Aorta (tissue), 5 donors: ENCODE measurements at regions not wholly inside any gene's neighbourhood (a gene's known extent, or its start where the extent isn't known, plus 50 kb on each side); places are given as distances from the start of the nearest gene placed in this dataset.

ENCODE experiments used
- ATAC-seq: fragments of 200-7000 bp; cut with Tn5 transposase; one replicate; pipeline ENCODE4 v1.9.1; 2022; ENCODE audit warnings: moderate library complexity; ENCODE audit not compliant: low FRiP score
- DNase-seq, 2 donors: peaks; one replicate each; pipeline ENCODE4 v3.0.0-alpha.2; 2020
- H3K27ac ChIP-seq, 2 donors: one replicate each; pipeline ENCODE4 v1.5.1; 2013; ENCODE audit warnings: low read length in 2 of 2, mild to moderate bottlenecking in 2 of 2, moderate library complexity in 2 of 2, control low read depth in 1 of 2, inconsistent platforms in 1 of 2, low read depth in 1 of 2
- H3K27me3 ChIP-seq, 2 donors: one replicate each; pipeline ENCODE4 v1.6.1; 2013; ENCODE audit warnings: control low read depth in 1 of 2, low read length in 1 of 2, mild to moderate bottlenecking in 1 of 2, moderate library complexity in 1 of 2; ENCODE audit not compliant: insufficient read depth in 2 of 2, control insufficient read depth in 1 of 2
- H3K36me3 ChIP-seq, 2 donors: one replicate each; pipeline ENCODE4 v1.6.1; 2013; ENCODE audit warnings: control low read depth in 1 of 2, low read length in 1 of 2, mild to moderate bottlenecking in 1 of 2; ENCODE audit not compliant: insufficient read depth in 2 of 2, control insufficient read depth in 1 of 2
- H3K4me1 ChIP-seq, 2 donors: one replicate each; pipeline ENCODE4 v1.6.1; 2013; ENCODE audit warnings: low read length in 2 of 2, control low read depth in 1 of 2, mild to moderate bottlenecking in 1 of 2, moderate library complexity in 1 of 2; ENCODE audit not compliant: insufficient read depth in 2 of 2, control insufficient read depth in 1 of 2
- H3K4me3 ChIP-seq, 2 donors: one replicate each; pipeline ENCODE4 v1.5.1; 2013; ENCODE audit warnings: low read length in 2 of 2, control low read depth in 1 of 2, mild to moderate bottlenecking in 1 of 2
- H3K9me3 ChIP-seq: one replicate; pipeline ENCODE4 v1.6.1; 2013; ENCODE audit warnings: mild to moderate bottlenecking, low read length; ENCODE audit not compliant: control insufficient read depth
- WGBS, 2 donors: extraction: QIAGEN DNeasy Blood & Tissue Kit; methylation state at CpG; one replicate each; pipeline ENCODE4 v1.1.7; 2013; 5-methylcytosine and 5-hydroxymethylcytosine counted together
- intact Hi-C, 2 donors: fragments of 100-400 bp; cut with DNase I; formaldehyde crosslinking; loops; one replicate each; pipeline versions ENCODE4 v1.14.2 to v1.15.0; 2022
- donor health status: healthy with polysubstance abuse.
- donor health status: Bipolar disorder and iron deficiency.
- donor health status: DM: no; HTN: no; CAD: no.
- donor health status: DM: no; HTN: no; CAD: no.
- donor health status: DM: yes; HTN: yes; CAD: no.

- Histone ChIP-seq H3K9me3 (no peaks in the 10 kb centered on the region), H3K27me3 (no peaks in the 10 kb centered on the region), H3K36me3 (no peaks in the 10 kb centered on the region), H3K4me3 (no peak overlapping the region), H3K27ac (no peak overlapping the region), H3K4me1 (no peaks in the 10 kb centered on the region)
- DNase-seq (no peak), ATAC-seq (no peak)
- 62 to 74% methylated on average over 3 of the region's 3 CpGs for WGBS, 2 donors
- intact Hi-C loops = no loop called here
Observed at GRCh38 chrX:38968344-38969216, 167.3 kb downstream of the MID1IP1 start.

GRCh38 chrX:38970074-38970473, 168.8 kb downstream of the MID1IP1 start:
- no peaks in the 10 kb centered on the region for H3K36me3 ChIP-seq
- ATAC-seq = no peak

GRCh38 chrX:38970845-38971244, 169.6 kb downstream of the MID1IP1 start:
- WGBS, 2 donors = 67 to 84% methylated on average over 3 of the region's 3 CpGs
- H3K27me3 ChIP-seq = no peaks in the 10 kb centered on the region
- H3K27ac ChIP-seq = no peak overlapping the region
- no peaks in the 10 kb centered on the region for H3K4me1 ChIP-seq
- DNase-seq (no peak), ATAC-seq (no peak)
- H3K36me3 ChIP-seq = no peaks in the 10 kb centered on the region
- intact Hi-C loops = no loop called here
- no peaks in the 10 kb centered on the region for H3K9me3 ChIP-seq
- no peak overlapping the region for H3K4me3 ChIP-seq

More at GRCh38 chrX:38970074-38970473, 168.8 kb downstream of the MID1IP1 start:
- no peak overlapping the region for H3K27ac ChIP-seq
- intact Hi-C loops = no loop called here
- no peaks in the 10 kb centered on the region for H3K9me3 ChIP-seq
- no peak for DNase-seq
- H3K4me3 ChIP-seq = no peak overlapping the region
- WGBS, 2 donors = 79 to 95% methylated on average over 1 of the region's 1 CpG
- no peaks in the 10 kb centered on the region for H3K4me1 ChIP-seq
- no peaks in the 10 kb centered on the region for H3K27me3 ChIP-seq

- Histone ChIP-seq H3K4me3 (no peak overlapping the region), H3K27ac (no peak overlapping the region), H3K27me3 (no peaks in the 10 kb centered on the region), H3K4me1 (no peaks in the 10 kb centered on the region), H3K9me3 (no peaks in the 10 kb centered on the region), H3K36me3 (no peaks in the 10 kb centered on the region)
- ATAC-seq (no peak), DNase-seq (no peak)
- 65 to 88% methylated on average over 3 of the region's 3 CpGs for WGBS, 2 donors
- intact Hi-C loops = no loop called here
Observed at GRCh38 chrX:38973322-38973721, 172.1 kb downstream of the MID1IP1 start.

- H3K9me3 ChIP-seq = no peaks in the 10 kb centered on the region
- H3K4me1 ChIP-seq = no peaks in the 10 kb centered on the region
- intact Hi-C loops = no loop called here
- no peak overlapping the region for H3K4me3 ChIP-seq
- H3K36me3 ChIP-seq = no peaks in the 10 kb centered on the region
- WGBS, 2 donors = 73 to 80% methylated on average over 3 of the region's 3 CpGs
- no peak for ATAC-seq
- H3K27me3 ChIP-seq = no peaks in the 10 kb centered on the region
- no peak overlapping the region for H3K27ac ChIP-seq
- DNase-seq = no peak
Observed at GRCh38 chrX:38974542-38974941, 173.3 kb downstream of the MID1IP1 start.

GRCh38 chrX:38975368-38975942, 174.2 kb downstream of the MID1IP1 start:
- H3K4me3 ChIP-seq = no peak overlapping the region
- intact Hi-C loops = no loop called here
- no peaks in the 10 kb centered on the region for H3K4me1 ChIP-seq
- ATAC-seq = no peak
- H3K9me3 ChIP-seq = no peaks in the 10 kb centered on the region
- no peak overlapping the region for H3K27ac ChIP-seq
- no peaks in the 10 kb centered on the region for H3K36me3 ChIP-seq
- no peak for DNase-seq
- H3K27me3 ChIP-seq = no peaks in the 10 kb centered on the region

GRCh38 chrX:38982370-38982769, 181.1 kb downstream of the MID1IP1 start:
- Histone ChIP-seq H3K4me1 (no peaks in the 10 kb centered on the region), H3K27ac (no peak overlapping the region), H3K9me3 (no peaks in the 10 kb centered on the region), H3K27me3 (no peaks in the 10 kb centered on the region), H3K36me3 (no peaks in the 10 kb centered on the region), H3K4me3 (no peak overlapping the region)
- intact Hi-C loops = loop anchor here (5.0 to 10.0 kb wide), 3 partner anchors 178 to 218 kb away; partner anchors contain the start of gene MID1IP1 (in 1 of the 2)
- ATAC-seq = no peak
- no peak for DNase-seq
- 76 to 90% methylated on average over 3 of the region's 3 CpGs for WGBS, 2 donors

- intact Hi-C loops = loop anchor here (5.0 to 10.0 kb wide), 3 partner anchors 178 to 218 kb away; partner anchors contain the start of gene MID1IP1 (in 1 of the 2)
- ATAC-seq (no peak), DNase-seq (no peak)
- H3K4me1 ChIP-seq = no peaks in the 10 kb centered on the region
- H3K27me3 ChIP-seq = no peaks in the 10 kb centered on the region
- H3K9me3 ChIP-seq = no peaks in the 10 kb centered on the region
- WGBS, 2 donors = 32 to 52% methylated on average over 3 of the region's 3 CpGs
- no peaks in the 10 kb centered on the region for H3K36me3 ChIP-seq
- H3K4me3 ChIP-seq = no peak overlapping the region
- H3K27ac ChIP-seq = no peak overlapping the region
Observed at GRCh38 chrX:38982843-38983242, 181.6 kb downstream of the MID1IP1 start.

GRCh38 chrX:38985375-38985774, 184.1 kb downstream of the MID1IP1 start:
- 41 to 72% methylated on average over 3 of the region's 3 CpGs for WGBS, 2 donors
- Histone ChIP-seq H3K36me3 (no peaks in the 10 kb centered on the region), H3K27me3 (no peaks in the 10 kb centered on the region), H3K4me3 (no peak overlapping the region), H3K9me3 (no peaks in the 10 kb centered on the region), H3K27ac (no peak overlapping the region), H3K4me1 (no peaks in the 10 kb centered on the region)
- intact Hi-C loops = loop anchor here (10.0 kb wide), 2 partner anchors 181 to 221 kb away; partner anchors contain the start of gene MID1IP1 (in 1 of the 2)
- ATAC-seq = no peak
- DNase-seq = no peak
